Subcutaneous abdominal adipose tissue (tissue), 5 donors: ENCODE measurements at regions not wholly inside any gene's neighbourhood (a gene's known extent, or its start where the extent isn't known, plus 50 kb on each side); places are given as distances from the start of the nearest gene placed in this dataset.
A peak's percentile ranks its signal among the peaks of the same experiment; 100 is the strongest.

Experiments
- H3K27ac ChIP-seq: one replicate; pipeline ENCODE4 v1.7.0; 2013; ENCODE audit warnings: low read depth, mild to moderate bottlenecking, inconsistent platforms, low read length, moderate library complexity
- H3K27me3 ChIP-seq, 5 donors: one replicate each; pipeline ENCODE4 v1.7.0; 2013; ENCODE audit warnings: low read length in 5 of 5, inconsistent platforms in 1 of 5; ENCODE audit not compliant: control insufficient read depth in 5 of 5, insufficient read depth in 4 of 5
- H3K36me3 ChIP-seq, 5 donors: one replicate each; pipeline ENCODE4 v1.7.0; 2013; ENCODE audit warnings: low read length in 5 of 5; ENCODE audit not compliant: control insufficient read depth in 5 of 5, insufficient read depth in 5 of 5
- H3K4me1 ChIP-seq, 5 donors: one replicate each; pipeline ENCODE4 v1.7.0; 2013; ENCODE audit warnings: low read length in 5 of 5, mild to moderate bottlenecking in 3 of 5, moderate library complexity in 1 of 5; ENCODE audit not compliant: control insufficient read depth in 5 of 5, insufficient read depth in 5 of 5
- H3K4me3 ChIP-seq, 5 donors: one replicate each; pipeline ENCODE4 v1.7.0; 2013; ENCODE audit warnings: low read length in 5 of 5, low read depth in 1 of 5
- H3K9ac ChIP-seq, 5 donors: one replicate each; pipeline ENCODE4 v1.7.0; 2013; ENCODE audit warnings: low read length in 5 of 5, mild to moderate bottlenecking in 4 of 5, moderate library complexity in 3 of 5
- H3K9me3 ChIP-seq, 5 donors: one replicate each; pipeline ENCODE4 v1.7.0; 2013; ENCODE audit warnings: low read length in 5 of 5; ENCODE audit not compliant: control insufficient read depth in 5 of 5
- donor health status: healthy.
- donor health status: healthy.
- donor health status: healthy.
- donor health status: healthy.
- donor health status: healthy.

- H3K4me3 ChIP-seq: peak overlapping the region in 3 of 5 donors; percentile 41 to 64 (median 42)
- H3K27me3 ChIP-seq: no peaks in the 10 kb centered on the region
- no peak overlapping the region for H3K27ac ChIP-seq
- peaks cover 0 to 9% (median 0%) of the 10 kb centered on the region in 5 donors for H3K4me1 ChIP-seq
- no peaks in the 10 kb centered on the region for H3K9me3 ChIP-seq
- H3K36me3 ChIP-seq: no peaks in the 10 kb centered on the region
- H3K9ac ChIP-seq: no peak overlapping the region
Measured at GRCh38 chr2:8193146-8193545, 488.7 kb upstream of the ID2 start.

GRCh38 chr2:8193686-8194615 is 487.9 kb upstream of the ID2 start:
- no peaks in the 10 kb centered on the region for H3K27me3 ChIP-seq
- no peak overlapping the region for H3K27ac ChIP-seq
- H3K9ac ChIP-seq: peak overlapping the region in 1 of 5 donors; percentile 45
- peak overlapping the region in 4 of 5 donors; percentile 41 to 64 (median 44) for H3K4me3 ChIP-seq
- peaks cover 0 to 9% (median 0%) of the 10 kb centered on the region in 5 donors for H3K4me1 ChIP-seq
- H3K9me3 ChIP-seq: no peaks in the 10 kb centered on the region
- H3K36me3 ChIP-seq: no peaks in the 10 kb centered on the region

GRCh38 chr2:8195784-8196183 is 486.1 kb upstream of the ID2 start:
- no peaks in the 10 kb centered on the region for H3K36me3 ChIP-seq
- no peak overlapping the region for H3K4me3 ChIP-seq
- H3K9ac ChIP-seq: no peak overlapping the region
- no peak overlapping the region for H3K27ac ChIP-seq
- H3K27me3 ChIP-seq: no peaks in the 10 kb centered on the region
- peaks cover 0 to 2% (median 0%) of the 10 kb centered on the region in 5 donors for H3K9me3 ChIP-seq
- peaks cover 0 to 9% (median 0%) of the 10 kb centered on the region in 5 donors for H3K4me1 ChIP-seq

- H3K36me3 ChIP-seq: no peaks in the 10 kb centered on the region
- H3K27me3 ChIP-seq: no peaks in the 10 kb centered on the region
- H3K4me1 ChIP-seq: peaks cover 0 to 9% (median 0%) of the 10 kb centered on the region in 5 donors
- peaks cover 0 to 2% (median 0%) of the 10 kb centered on the region in 5 donors for H3K9me3 ChIP-seq
- no peak overlapping the region for H3K9ac ChIP-seq
- no peak overlapping the region for H3K4me3 ChIP-seq
- H3K27ac ChIP-seq: no peak overlapping the region
Measured at GRCh38 chr2:8196316-8196715, 485.5 kb upstream of the ID2 start.

GRCh38 chr2:8197101-8197500 is 484.8 kb upstream of the ID2 start:
- H3K4me1 ChIP-seq: peaks cover 0 to 9% (median 0%) of the 10 kb centered on the region in 5 donors
- H3K9ac ChIP-seq: no peak overlapping the region
- no peak overlapping the region for H3K27ac ChIP-seq
- no peak overlapping the region for H3K4me3 ChIP-seq
- no peaks in the 10 kb centered on the region for H3K36me3 ChIP-seq
- peaks cover 0 to 2% (median 0%) of the 10 kb centered on the region in 5 donors for H3K9me3 ChIP-seq
- no peaks in the 10 kb centered on the region for H3K27me3 ChIP-seq

- H3K27ac ChIP-seq: no peak overlapping the region
- H3K4me3 ChIP-seq: no peak overlapping the region
- no peaks in the 10 kb centered on the region for H3K27me3 ChIP-seq
- no peaks in the 10 kb centered on the region for H3K36me3 ChIP-seq
- H3K9ac ChIP-seq: no peak overlapping the region
- peaks cover 0 to 2% (median 0%) of the 10 kb centered on the region in 5 donors for H3K9me3 ChIP-seq
- peaks cover 0 to 9% (median 0%) of the 10 kb centered on the region in 5 donors for H3K4me1 ChIP-seq
Measured at GRCh38 chr2:8197825-8198224, 484.0 kb upstream of the ID2 start.

GRCh38 chr2:8198766-8199382 is 483.0 kb upstream of the ID2 start:
- Histone ChIP-seq H3K9ac (no peak overlapping the region), H3K9me3 (peaks cover 0 to 2% (median 0%) of the 10 kb centered on the region in 5 donors), H3K36me3 (no peaks in the 10 kb centered on the region), H3K4me1 (peaks cover 0 to 4% (median 0%) of the 10 kb centered on the region in 5 donors), H3K4me3 (no peak overlapping the region), H3K27ac (no peak overlapping the region), H3K27me3 (no peaks in the 10 kb centered on the region)

GRCh38 chr2:8202132-8202531 is 479.7 kb upstream of the ID2 start:
- Histone ChIP-seq H3K9me3 (peaks cover 0 to 2% (median 0%) of the 10 kb centered on the region in 5 donors), H3K27ac (no peak overlapping the region), H3K9ac (no peak overlapping the region), H3K36me3 (no peaks in the 10 kb centered on the region), H3K4me1 (no peaks in the 10 kb centered on the region), H3K27me3 (no peaks in the 10 kb centered on the region), H3K4me3 (no peak overlapping the region)

GRCh38 chr2:8203364-8203763 is 478.5 kb upstream of the ID2 start:
- H3K4me3 ChIP-seq: no peak overlapping the region
- no peak overlapping the region for H3K27ac ChIP-seq
- no peaks in the 10 kb centered on the region for H3K27me3 ChIP-seq
- H3K9me3 ChIP-seq: peaks cover 0 to 10% (median 6%) of the 10 kb centered on the region in 5 donors
- no peaks in the 10 kb centered on the region for H3K4me1 ChIP-seq
- no peak overlapping the region for H3K9ac ChIP-seq
- no peaks in the 10 kb centered on the region for H3K36me3 ChIP-seq

- H3K27ac ChIP-seq: no peak overlapping the region
- no peak overlapping the region for H3K4me3 ChIP-seq
- H3K27me3 ChIP-seq: no peaks in the 10 kb centered on the region
- H3K4me1 ChIP-seq: no peaks in the 10 kb centered on the region
- peaks cover 0 to 11% (median 8%) of the 10 kb centered on the region in 5 donors for H3K9me3 ChIP-seq
- H3K36me3 ChIP-seq: no peaks in the 10 kb centered on the region
- no peak overlapping the region for H3K9ac ChIP-seq
Measured at GRCh38 chr2:8204711-8205110, 477.1 kb upstream of the ID2 start.
